ACHN (cell line): ENCODE measurements at regions not wholly inside any gene's neighbourhood (a gene's known extent, or its start where the extent isn't known, plus 50 kb on each side); places are given as distances from the start of the nearest gene placed in this dataset.

ENCODE experiments used
- DNase-seq: peaks from one replicate; pipeline ENCODE4 v3.0.0-alpha.2; 2015
- in situ Hi-C: cut with HindIII; loops from 2 replicates; pipeline ENCODE4 v1.10.0; 2017; ENCODE audit warnings: low sequenced_read_pairs, low pct_ligation_motif_present, low pct_unique_long_range_greater_than_20kb

DNA sequence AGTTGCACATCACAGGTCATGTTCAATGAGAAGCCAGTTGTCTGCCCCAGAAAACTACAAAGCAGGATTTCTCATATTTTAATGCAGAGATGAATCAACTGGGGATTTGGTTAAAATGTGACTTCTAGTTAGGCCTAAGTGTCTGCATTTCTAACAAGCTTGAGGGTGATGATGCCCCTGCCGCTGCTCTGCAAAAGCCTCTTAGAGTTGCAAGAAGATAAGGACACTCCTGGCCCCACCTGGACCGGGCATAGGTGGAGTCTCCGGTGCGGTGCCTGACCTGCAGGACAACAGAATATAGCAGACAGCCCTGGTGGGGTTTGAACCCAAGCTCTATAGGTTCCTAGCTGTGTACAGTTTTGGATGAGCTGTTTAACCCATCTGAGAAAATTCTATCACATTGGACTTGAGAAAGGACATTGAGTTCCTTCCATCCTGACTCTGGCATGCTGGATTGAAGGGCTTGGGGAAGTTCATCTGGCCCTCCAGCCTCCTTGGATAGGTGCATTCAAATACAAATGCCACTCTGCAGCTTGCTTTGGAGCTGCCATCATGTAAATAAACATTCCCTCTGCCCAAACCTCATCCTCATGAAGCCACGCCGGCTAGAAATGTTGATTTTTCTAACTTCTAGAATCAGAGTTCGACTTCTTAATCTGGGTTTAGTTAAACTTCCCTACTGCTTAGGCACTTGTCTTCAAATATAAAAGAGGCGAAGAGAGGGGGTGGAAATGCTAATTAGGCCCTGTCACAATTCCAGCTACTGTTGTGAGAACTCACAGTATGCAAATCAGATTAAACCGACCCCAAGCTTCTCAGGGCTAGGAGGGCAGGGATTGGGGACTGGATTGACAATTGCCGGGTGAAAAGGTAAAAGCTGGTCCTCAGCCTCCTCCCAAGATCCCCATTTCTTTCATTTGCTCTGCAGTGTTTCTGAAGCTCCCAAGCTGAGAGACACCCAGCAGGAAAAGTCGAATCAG is 1225.6 kb downstream of the VRK1 start:
- DNase-seq = no peak
- in situ Hi-C loops = no loop called here

DNA sequence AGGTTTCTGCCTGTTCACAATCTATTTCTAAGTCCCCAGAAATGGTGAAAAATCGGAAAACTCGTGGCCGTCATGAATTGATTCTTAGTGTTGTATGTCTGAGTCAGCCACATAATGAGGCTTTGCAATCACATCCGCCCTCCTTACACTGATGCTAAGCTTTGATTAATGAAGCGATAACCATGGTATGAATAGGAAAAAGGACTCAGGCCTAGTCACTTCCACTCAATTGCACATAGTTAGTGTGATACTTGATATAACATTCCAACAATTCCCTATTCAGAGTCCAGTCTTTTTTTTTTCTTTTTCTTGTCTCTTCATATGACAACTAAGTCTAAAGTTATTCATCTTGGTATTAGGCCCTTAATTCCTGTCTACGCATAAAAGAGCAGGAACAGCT is 1231.0 kb downstream of the VRK1 start:
- in situ Hi-C loops = no loop called here
- DNase-seq = no peak

DNA sequence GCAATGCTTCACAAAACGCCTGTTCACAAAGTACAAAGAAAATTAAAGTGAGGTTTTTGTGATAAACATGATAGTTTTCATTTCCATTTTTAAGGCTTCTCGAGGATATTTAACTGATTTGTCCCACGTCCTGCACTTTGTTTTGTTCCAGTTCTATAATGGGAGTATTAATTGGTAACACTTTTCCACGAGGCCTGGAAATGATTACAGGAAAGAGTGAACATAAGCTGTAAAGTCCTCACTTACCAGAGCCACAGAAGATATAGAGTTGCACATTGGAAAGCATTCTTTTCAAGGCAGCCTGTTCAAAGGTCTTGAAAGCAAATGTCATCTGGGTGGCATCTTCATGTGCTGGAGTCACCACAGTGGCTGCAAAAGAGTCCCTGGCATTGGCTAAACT is 1236.6 kb downstream of the BCL11B start:
- no peak for DNase-seq
- in situ Hi-C loops = no loop called here

DNA sequence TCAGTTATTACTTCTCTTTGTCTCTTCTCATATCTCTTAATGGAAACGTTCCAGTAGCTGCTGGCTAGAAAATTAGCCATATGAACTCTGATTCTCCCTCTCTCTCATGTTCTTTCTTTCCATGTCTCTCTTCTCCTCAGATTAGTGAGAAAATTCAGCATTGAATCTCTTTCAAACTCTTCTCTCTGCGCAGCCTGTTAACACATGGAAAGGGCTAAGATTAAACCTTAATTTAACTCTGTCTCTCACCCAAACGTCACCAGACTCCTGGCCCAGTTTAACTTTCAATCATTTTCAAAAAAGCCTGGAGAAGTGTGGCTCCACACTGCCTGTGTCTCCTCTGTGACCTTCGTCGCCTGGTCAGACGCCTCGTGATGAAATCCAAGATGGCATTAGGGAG is 1234.2 kb downstream of the BCL11B start:
- in situ Hi-C loops = no loop called here
- DNase-seq = no peak

DNA sequence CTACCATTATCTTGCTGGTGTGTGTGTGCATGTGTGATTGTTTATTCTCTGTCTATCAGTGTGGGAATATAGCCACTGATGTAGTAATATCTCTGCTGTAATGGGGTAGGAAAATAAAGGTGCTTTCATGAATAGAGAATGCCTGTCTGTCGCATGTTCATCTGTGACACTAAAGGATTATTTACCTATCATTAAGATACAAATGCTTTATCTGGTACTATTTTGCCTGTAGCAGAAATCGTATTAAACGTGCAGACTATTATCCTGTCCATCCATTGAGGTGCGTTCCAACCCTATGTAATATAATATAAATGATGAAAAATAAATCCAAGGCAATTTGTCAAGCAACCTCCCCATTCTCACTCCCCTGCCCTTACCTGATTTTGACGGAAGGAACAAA is 1215.1 kb downstream of the BCL11B start:
- in situ Hi-C loops = no loop called here
- no peak for DNase-seq

DNA sequence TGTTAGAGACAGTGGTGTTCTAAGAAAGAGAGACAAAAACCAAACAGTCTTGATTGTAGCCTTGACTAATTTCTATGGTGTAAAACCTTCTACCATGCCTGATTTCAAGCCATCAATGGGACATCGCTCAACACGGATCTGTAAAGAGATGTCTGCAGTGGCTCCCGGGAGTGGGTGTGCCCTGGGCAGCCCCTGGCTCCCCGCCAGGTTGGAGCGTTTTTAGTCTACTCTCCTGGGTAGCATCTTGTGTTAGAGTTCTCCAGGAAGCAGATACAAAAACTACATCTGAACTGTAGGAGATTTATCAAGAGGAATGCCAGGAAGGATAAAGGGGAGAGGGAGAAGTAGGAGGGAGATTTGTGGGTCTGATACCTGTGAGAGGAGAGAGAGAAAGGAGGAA is 1212.9 kb downstream of the BCL11B start:
- DNase-seq = no peak
- in situ Hi-C loops = no loop called here

DNA sequence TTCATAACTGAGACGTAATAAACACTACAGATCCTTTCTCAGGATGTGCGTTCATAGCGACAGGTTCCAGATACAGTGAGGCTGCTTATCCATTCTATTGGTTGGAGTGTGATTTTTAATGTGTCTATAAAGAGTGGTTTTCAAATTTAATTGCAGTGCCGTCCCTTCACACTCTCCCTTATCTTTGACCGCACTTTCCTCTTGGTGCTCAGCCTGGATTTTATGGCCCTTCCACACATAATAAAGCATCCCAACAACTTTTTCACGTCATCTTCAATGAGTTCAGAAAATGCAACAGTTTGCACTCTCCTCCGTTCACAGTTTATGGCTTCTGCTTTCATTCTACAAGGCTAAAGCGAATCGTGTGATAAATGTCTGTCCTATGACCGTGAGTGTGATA is 1209.9 kb downstream of the BCL11B start:
- in situ Hi-C loops = no loop called here

DNA sequence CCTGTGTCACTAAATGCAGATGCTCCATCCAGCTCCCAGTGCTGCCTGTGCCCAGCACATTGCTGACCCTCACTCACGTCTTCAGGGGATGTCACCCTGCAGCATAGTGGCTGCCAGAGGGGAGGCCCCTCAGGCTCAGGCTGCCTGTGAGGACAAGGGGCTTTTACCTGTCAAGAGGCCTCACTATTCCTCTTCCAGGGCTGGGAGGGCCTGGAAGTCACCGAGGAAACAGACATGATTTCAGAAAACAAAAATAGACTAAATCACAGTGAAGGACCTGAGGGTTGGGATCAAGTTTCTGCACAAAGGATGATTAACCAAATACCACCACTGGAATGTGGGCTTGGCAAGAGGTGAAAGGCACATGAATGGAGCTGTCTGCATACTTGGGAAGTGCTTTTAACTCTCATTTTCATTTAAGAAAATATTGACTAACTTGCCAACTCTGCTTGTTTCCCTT is 1202.3 kb downstream of the BCL11B start:
- in situ Hi-C loops = no loop called here
- DNase-seq = peak; percentile 68

More for the DNA sequence above, 1209.9 kb downstream of the BCL11B start:
- DNase-seq = no peak

DNA sequence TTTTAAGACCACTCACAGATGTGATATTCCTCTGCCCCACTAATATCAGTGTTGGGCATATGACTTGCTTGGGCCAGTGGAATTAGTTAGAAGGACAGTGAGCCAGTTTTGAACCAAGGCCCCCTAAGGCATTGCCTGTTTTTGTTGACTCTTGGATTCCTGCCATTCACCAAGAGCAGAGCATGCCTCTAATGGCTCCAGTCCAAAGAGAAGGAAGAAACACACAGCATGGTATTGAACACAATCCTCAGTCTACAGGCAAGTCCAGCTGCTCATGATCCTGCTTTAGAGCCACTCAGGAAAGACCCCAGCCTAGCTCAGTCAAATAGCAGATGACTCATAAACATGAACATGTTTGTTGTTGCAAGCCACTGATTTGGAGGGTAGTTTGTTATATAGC is 1201.5 kb downstream of the BCL11B start:
- in situ Hi-C loops = no loop called here
- DNase-seq = no peak

DNA sequence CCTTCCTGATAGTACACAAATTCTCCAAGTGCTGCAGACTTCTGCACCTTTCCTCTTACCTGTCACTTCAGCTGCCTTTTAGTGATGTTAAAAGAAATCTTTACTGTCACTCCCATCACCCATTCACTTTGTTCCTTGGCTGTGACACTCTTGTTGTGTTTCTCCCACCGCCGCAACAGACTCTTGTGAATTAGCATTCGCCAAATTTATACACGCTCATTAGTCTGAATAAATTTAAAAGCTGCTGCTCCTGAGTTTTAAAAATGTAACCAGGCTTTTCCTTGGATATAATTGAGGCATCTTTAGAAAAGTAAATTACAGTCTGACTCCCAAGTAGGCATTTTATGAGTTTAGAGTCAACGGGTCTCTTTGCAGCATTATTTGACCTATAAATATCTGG is 1197.9 kb downstream of the BCL11B start:
- in situ Hi-C loops = no loop called here
- DNase-seq = no peak

DNA sequence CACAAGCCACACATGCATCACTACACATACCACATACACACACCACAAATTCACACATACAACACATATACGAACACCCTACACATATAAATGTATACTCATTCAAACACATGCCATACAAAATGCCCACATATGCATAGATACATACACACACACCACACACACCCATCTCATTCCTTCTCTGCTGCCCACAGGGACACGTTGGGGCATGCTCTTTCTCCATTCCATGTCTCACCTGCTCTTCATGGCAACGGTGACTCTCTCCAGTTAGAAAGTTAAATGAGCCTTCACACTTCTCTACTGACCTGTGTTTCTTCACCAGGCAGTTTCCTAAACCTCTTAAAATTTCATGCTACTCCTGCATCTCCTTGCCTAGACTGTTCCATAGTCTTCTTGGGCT is 1194.8 kb downstream of the BCL11B start:
- in situ Hi-C loops = no loop called here
- no peak for DNase-seq

DNA sequence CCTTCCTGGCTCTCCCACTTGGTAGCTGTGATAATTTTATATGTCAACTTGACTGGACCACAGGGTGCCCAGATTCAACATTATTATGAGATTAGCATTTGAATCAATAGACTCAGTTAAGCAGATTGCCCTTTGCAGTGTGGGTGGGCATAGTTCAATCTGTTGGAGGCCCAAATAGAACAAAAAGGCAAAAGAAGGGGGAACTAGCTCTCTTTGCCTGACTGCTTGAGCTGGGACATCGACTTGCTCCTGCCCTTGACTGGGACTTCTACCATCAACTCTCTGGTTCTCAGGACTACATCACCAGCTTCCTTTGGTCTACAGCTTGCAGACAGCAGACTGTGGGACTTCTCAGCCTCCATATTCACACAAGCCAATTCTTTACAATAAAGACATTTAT is 1189.2 kb downstream of the BCL11B start:
- in situ Hi-C loops = no loop called here
- no peak for DNase-seq

DNA sequence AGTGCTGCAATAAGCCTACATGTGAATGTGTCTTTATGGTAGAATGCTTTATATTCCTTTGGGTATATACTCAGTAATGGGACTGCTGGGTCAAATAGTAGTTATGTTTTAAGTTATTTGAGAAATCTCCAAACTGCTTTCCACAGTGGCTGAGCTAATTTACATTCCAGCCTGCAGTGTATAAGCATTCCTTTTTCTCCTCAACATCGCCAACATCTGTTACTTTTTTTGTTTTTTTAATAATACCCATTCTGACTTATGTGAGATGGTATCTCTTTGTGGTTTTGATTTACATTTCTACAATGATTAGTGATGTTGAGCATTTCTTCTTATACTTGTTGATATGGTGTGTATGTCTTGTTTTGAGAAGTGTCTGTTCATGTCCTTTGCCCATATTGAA is 1186.2 kb downstream of the BCL11B start:
- DNase-seq = no peak
- in situ Hi-C loops = no loop called here

DNA sequence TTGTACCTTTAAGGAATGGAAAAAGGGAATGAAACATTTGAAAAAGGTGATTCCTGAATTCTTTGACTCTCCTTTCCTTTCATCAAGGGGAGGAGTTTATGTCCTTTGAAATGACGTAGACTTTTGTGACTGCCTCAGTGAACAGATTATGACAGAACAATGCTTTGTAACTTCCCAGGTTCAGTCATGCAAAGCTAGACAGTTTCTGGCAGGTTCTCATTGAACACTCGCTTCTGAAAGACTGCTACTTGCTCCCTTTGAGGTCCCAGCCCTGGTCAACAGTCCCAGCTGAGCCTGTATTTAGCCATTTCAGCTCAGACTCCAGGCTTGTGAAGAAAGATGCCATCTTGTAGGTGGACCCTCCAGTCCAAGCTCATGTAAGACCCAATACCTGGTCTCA is 1178.9 kb downstream of the BCL11B start:
- DNase-seq = no peak
- in situ Hi-C loops = no loop called here

DNA sequence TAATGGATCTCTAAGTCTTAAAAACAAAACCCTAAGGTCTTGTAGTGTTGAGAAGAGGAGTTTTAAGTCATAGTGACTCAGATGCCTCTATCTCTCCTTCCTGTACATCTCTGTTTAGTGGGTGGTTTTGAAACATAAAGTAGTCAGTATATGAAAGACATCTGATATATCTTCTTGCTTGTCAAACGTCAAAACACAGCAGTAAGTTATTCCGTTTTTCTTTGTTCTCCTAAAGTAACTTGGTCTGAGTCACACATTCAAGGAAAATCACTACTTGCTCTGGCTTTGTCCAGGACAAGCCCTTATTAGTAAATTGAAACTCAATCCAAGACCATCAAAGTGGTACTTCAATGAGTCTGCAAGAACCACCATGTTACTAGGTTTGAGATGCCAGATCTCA is 1172.5 kb downstream of the BCL11B start:
- DNase-seq = no peak
- in situ Hi-C loops = no loop called here

DNA sequence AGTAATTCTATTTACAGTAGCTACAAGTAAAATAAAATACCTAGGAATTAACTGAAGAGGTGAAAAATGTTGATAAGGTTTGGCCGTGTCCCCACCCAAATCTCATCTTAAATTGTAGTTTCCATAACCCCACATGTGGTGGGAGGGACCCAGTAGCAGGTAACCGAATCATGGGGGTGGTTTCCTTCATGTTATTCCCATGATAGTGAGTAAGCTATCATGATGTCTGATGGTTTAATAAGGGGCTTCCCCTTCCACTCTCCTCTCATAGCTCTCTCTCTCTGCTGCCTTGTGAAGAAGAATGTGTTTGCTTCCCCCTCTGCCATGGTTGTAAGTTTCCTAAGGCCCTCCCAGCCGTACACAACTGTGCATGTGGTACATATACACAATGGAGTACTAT is 1170.7 kb downstream of the BCL11B start:
- DNase-seq = no peak
- in situ Hi-C loops = no loop called here

DNA sequence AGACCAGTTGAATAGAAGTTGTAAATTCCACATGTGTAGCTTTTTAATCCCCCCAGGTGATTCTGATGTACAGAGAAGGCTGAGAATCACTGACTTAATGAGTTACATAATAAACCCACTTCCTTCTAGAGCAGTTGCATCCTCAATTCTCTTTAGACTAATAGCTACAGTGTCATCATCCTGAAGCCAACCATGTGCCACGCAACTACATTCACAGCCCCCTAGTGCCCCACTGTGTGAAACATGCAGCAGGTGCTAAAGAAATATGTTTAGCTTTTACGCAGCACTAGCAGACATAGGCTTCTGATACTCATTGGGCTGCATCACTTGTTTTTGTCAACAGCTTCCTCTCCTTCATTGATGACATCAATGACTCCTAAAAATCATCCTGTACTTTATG is 1168.3 kb downstream of the BCL11B start:
- in situ Hi-C loops = no loop called here
- DNase-seq = no peak

DNA sequence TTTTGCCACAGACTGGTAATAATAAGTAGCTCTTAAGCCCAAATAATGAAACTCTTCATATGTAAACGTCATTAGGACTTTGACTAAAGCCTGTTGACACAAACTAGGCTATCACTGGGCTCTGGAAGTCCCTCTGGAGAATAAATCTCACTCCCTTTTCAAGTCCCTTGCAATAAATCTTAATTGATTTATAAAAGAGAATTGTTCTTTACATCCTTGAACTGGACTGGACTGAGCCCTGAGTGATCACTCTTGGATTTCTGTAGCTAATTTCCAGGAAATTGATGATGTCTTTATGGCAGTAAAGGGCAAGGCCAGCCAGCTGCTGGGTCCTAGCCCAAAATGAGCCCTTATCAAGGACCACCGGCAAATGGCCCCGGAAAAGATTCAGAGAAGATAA is 1162.7 kb downstream of the BCL11B start:
- in situ Hi-C loops = no loop called here
- DNase-seq = no peak

DNA sequence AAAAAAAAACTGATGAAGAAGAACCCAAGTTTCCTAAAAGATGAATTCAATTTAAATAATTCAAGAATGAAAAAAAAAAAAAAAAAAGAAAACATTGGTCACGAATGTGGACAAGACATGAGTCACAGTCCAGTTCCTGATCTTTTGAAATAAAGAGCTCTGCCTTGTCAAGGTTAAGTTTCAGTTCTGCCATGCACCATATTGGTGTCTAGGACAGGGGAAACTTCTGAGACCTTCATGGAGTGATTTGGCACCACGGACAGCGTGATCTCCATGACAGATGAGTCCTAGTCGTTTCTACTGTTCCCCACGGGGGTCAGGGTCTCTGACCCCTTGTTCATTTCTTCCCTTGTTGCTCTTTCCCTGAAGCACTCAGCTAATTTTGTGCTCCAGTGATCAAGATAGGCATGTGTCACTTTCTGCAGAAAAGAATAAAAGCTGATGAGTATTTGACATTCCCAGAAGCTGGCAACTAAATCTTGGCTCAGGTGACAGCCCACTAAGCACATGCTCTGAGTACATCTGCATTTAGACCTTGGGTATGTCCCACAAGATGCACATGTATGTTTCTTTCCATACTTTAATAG is 1159.7 kb downstream of the BCL11B start:
- in situ Hi-C loops = no loop called here
- no peak for DNase-seq
